Natural killer cell treated with Interleukin-12 subunit alpha and Interleukin-12 subunit beta and Interleukin-15 and Interleukin-18, amount 100 ng/mL, for 72 hours (primary cell): ENCODE measurements at regions not wholly inside any gene's neighbourhood (a gene's known extent, or its start where the extent isn't known, plus 50 kb on each side); places are given as distances from the start of the nearest gene placed in this dataset.

Experiments used
- ATAC-seq, 2 donors: fragments of 150-1000 bp; cut with Tn5 transposase in 1 of 2; sonication (Bioruptor Pico), chemical (Tn5 transposase) in 1 of 2; 2 replicates each; pipeline ENCODE4 v1.10.0; 2021
- DNase-seq: peaks from one replicate; pipeline ENCODE4 v3.0.0; 2022; ENCODE audit warnings: low spot score
- H3K27ac Mint-ChIP-seq, 2 donors: 1 replicate in 1 of 2; 2 replicates in 1 of 2; pipeline ENCODE4 v1.8.0; 2022; ENCODE audit warnings: mixed read lengths in 2 of 2, mild to moderate bottlenecking in 1 of 2, moderate library complexity in 1 of 2
- H3K27me3 Mint-ChIP-seq, 2 donors: 1 replicate in 1 of 2; 2 replicates in 1 of 2; pipeline ENCODE4 v1.8.0; 2022; ENCODE audit warnings: mixed read lengths in 2 of 2
- H3K36me3 Mint-ChIP-seq: one replicate; pipeline ENCODE4 v1.8.0; 2022; ENCODE audit warnings: mixed read lengths
- H3K4me1 Mint-ChIP-seq, 2 donors: 1 replicate in 1 of 2; 2 replicates in 1 of 2; pipeline ENCODE4 v1.8.0; 2022; ENCODE audit warnings: low read depth in 2 of 2, mixed read lengths in 2 of 2, mild to moderate bottlenecking in 1 of 2
- H3K4me3 Mint-ChIP-seq: one replicate; pipeline ENCODE4 v1.8.0; 2022; ENCODE audit warnings: mixed read lengths
- H3K9me3 Mint-ChIP-seq: 2 replicates; pipeline ENCODE4 v1.8.0; 2022; ENCODE audit warnings: mixed read lengths

GRCh38 chr4:128570387-128570975 lies 239.0 kb upstream of the JADE1 start:
- H3K27me3 Mint-ChIP-seq, result peaks cover 15 to 33% of the 10 kb centered on the region in 2 donors
- no peak for DNase-seq
- no peaks in the 10 kb centered on the region for H3K9me3 Mint-ChIP-seq
- no peaks in the 10 kb centered on the region for H3K36me3 Mint-ChIP-seq
- H3K4me1 Mint-ChIP-seq, result no peaks in the 10 kb centered on the region
- no peak for ATAC-seq
- H3K27ac Mint-ChIP-seq, result no peak overlapping the region
- H3K4me3 Mint-ChIP-seq, result no peak overlapping the region

DNA sequence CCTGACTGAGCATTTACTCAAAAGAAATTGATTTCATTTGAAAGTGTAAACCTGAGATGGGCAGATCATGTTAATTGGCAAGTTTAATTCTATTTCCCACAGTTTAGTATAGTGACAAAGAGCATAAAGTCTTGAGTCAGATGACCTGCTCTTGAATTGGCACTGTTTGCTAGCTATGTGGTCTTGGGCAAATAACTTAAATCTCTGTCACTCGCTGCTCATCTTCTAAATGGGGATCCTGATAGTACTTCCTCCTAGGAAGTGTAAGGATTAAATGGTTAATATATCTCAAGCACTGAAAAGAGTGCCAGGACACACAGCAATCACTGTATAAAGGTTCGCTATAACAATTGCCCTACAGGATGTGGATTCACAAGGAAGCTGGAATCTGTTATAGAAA lies 242.8 kb upstream of the JADE1 start:
- Mint-ChIP-seq H3K4me1 (no peaks in the 10 kb centered on the region), H3K4me3 (no peak overlapping the region), H3K27ac (no peak overlapping the region), H3K9me3 (no peaks in the 10 kb centered on the region), H3K36me3 (no peaks in the 10 kb centered on the region), H3K27me3 (peaks cover 16 to 48% of the 10 kb centered on the region in 2 donors)
- ATAC-seq, result no peak
- DNase-seq, result no peak

DNA sequence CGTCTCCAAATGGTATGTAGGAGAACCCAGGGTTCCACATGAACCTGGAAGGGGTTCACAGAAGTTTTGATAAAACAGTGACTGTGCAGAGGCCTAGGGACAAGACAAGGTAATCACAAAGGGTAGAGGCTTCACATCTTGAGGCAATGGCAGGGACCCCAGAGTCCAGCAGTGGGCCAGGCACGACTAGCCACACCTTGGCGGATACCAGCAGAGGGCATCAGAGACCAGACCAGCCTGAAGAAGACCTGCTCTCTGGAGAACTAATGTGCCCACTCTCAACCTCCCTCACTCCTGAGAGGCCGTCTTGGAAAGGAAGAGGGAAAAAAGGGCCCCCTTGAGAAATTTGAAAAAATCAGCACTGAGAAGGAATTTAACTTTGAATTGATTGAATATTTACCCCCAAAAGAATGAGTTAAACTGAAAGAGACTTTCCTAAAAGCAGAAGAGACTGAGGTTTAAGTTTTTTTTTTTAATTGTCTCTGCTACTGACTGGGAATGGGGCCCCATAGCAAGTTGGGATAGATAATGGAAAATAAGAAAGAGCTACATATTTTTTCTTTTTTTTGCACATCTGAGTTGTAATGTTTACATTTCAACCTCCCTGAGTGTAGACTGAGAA lies 243.8 kb upstream of the JADE1 start:
- H3K9me3 Mint-ChIP-seq, result no peaks in the 10 kb centered on the region
- no peak for DNase-seq
- peaks cover 0 to 4% of the 10 kb centered on the region in 2 donors for H3K4me1 Mint-ChIP-seq
- H3K4me3 Mint-ChIP-seq, result no peak overlapping the region
- no peaks in the 10 kb centered on the region for H3K36me3 Mint-ChIP-seq
- H3K27ac Mint-ChIP-seq, result no peak overlapping the region
- ATAC-seq, result no peak
- H3K27me3 Mint-ChIP-seq, result peaks cover 17 to 48% of the 10 kb centered on the region in 2 donors

DNA sequence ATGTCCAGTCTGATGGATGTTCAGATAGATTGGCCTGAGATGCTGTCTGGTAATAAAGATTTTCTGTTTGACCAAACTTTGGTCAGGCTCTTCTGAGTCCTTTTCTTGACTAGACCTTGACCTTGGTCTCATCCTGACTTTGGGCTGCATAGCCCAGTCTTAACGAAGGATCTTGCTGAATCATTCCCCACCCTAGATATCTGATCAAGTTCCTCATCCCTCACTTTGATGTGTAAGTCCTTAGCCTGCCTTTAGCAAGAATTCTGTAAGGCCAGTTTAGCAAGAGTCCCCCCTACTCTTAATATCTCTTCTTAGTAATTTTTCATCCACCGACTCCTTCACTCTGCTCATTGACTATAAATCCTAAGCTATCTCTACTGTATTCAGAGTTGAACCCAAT lies 244.4 kb upstream of the JADE1 start:
- Mint-ChIP-seq H3K4me1 (peaks cover 0 to 4% of the 10 kb centered on the region in 2 donors), H3K4me3 (no peak overlapping the region), H3K27ac (no peak overlapping the region), H3K36me3 (no peaks in the 10 kb centered on the region), H3K9me3 (no peaks in the 10 kb centered on the region), H3K27me3 (peaks cover 17 to 42% of the 10 kb centered on the region in 2 donors)
- no peak for ATAC-seq
- DNase-seq, result no peak

DNA sequence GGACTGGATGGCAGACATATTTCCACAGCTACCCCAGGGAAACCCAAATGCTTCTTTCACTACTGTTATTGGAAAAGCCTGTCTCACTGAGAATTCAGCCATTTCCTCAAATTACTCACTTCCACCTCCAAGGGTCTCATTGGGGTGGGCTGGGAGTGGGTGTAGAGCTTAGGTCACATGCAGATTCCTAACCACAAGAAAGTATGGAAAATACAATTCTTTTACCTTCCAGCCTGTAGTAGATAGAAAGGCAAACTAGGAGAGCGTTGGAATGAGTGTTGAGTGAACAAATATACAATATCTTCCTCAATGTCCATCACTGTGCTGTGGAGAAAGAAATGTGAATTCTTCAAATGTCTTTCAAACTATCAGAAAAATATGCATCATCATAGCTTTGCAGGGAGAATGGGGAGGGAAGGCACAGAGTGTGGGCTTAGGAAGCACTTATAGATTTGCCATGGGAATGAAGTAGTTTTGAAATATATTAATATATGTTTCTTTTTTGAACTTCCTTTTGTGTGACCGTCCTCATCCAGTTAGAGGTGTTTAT lies 245.3 kb upstream of the JADE1 start:
- ATAC-seq, result no peak
- H3K4me1 Mint-ChIP-seq, result peaks cover 0 to 4% of the 10 kb centered on the region in 2 donors
- no peaks in the 10 kb centered on the region for H3K9me3 Mint-ChIP-seq
- no peaks in the 10 kb centered on the region for H3K36me3 Mint-ChIP-seq
- DNase-seq, result no peak
- no peak overlapping the region for H3K4me3 Mint-ChIP-seq
- no peak overlapping the region for H3K27ac Mint-ChIP-seq
- peaks cover 12 to 33% of the 10 kb centered on the region in 2 donors for H3K27me3 Mint-ChIP-seq

GRCh38 chr4:128560754-128561495 lies 248.6 kb upstream of the JADE1 start:
- DNase-seq (no peak), ATAC-seq (no peak)
- Mint-ChIP-seq H3K27me3 (peaks cover 7 to 23% of the 10 kb centered on the region in 2 donors), H3K4me3 (no peak overlapping the region), H3K36me3 (no peaks in the 10 kb centered on the region), H3K27ac (no peak overlapping the region), H3K9me3 (no peaks in the 10 kb centered on the region), H3K4me1 (peaks cover 0 to 4% of the 10 kb centered on the region in 2 donors)

GRCh38 chr4:128558896-128559679 lies 250.4 kb upstream of the JADE1 start:
- H3K27ac Mint-ChIP-seq, result no peak overlapping the region
- ATAC-seq (no peak), DNase-seq (no peak)
- peaks cover 1 to 4% of the 10 kb centered on the region in 2 donors for H3K4me1 Mint-ChIP-seq
- peaks cover 4 to 17% of the 10 kb centered on the region in 2 donors for H3K27me3 Mint-ChIP-seq
- H3K36me3 Mint-ChIP-seq, result no peaks in the 10 kb centered on the region
- no peak overlapping the region for H3K4me3 Mint-ChIP-seq
- H3K9me3 Mint-ChIP-seq, result no peaks in the 10 kb centered on the region

- H3K9me3 Mint-ChIP-seq, result no peaks in the 10 kb centered on the region
- H3K27ac Mint-ChIP-seq, result no peak overlapping the region
- no peaks in the 10 kb centered on the region for H3K36me3 Mint-ChIP-seq
These were observed 252.7 kb upstream of the JADE1 start for GRCh38 chr4:128556756-128557155.

DNA sequence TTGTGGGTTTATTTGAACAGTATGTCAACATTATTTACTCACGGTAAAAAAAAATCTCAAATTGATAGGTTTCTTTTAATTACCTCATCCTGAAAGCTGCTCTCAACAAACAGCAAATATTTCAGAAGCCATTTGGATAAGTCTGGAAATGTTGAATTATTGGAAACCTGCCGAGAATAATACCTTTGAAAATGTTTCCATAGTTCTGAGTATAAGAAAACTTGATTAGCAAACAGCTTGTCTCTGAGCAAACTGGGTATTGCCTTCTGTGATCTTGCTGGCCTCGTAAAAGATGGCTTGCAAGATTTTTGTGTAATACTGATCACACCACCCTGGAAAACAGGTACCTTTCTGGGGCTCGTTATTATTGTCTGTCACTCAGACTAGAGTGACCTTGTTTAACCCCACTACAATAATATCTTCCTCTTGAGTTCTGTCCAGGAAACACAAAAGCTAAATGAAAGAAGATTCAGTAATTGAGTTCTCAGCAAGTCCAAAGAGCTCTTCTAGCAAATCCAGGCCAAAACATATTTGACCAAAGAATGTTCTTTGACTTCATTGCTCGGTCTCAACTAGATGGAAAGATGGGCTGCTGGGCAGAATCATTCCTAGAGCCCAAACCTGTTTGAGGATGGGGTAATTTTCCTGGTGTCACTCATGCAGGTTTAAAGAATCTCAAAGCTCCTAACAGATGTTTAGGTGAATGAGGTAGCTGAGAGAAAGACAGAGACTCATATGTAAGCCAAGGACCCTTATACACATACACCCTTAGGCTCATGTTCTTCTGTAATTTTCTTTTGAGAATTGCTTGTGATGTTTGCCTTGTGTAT lies 255.6 kb upstream of the JADE1 start:
- Mint-ChIP-seq H3K4me1 (peaks cover 14 to 15% of the 10 kb centered on the region in 2 donors), H3K36me3 (no peaks in the 10 kb centered on the region), H3K27ac (peak overlapping the region; percentile 77 to 100), H3K4me3 (peak overlapping the region; percentile 95), H3K9me3 (no peaks in the 10 kb centered on the region), H3K27me3 (peaks cover 12 to 17% of the 10 kb centered on the region in 2 donors)
- no peak for DNase-seq
- ATAC-seq, result no peak

More at GRCh38 chr4:128556756-128557155, 252.7 kb upstream of the JADE1 start:
- ATAC-seq (no peak), DNase-seq (no peak)
- peaks cover 8 to 10% of the 10 kb centered on the region in 2 donors for H3K27me3 Mint-ChIP-seq
- H3K4me1 Mint-ChIP-seq, result peaks cover 14 to 19% of the 10 kb centered on the region in 2 donors
- no peak overlapping the region for H3K4me3 Mint-ChIP-seq

DNA sequence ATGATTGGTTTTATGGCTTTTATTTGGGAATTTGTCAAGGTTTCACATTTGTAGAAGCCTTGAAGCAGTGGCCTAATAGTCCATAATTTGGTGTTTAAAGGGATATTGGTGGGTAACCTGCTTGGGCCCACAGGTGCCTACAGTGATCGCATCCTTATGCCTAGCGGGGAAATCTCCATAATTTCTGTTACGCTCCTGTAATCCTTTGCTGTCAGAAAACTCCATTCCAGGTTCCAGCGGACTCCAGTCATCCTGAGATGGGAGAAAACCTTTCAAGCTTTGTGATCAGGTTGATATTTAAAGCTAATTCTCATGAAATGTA lies 257.0 kb upstream of the JADE1 start:
- H3K4me1 Mint-ChIP-seq, result peaks cover 14 to 15% of the 10 kb centered on the region in 2 donors
- H3K4me3 Mint-ChIP-seq, result peak overlapping the region; percentile 95
- H3K36me3 Mint-ChIP-seq, result no peaks in the 10 kb centered on the region
- H3K27me3 Mint-ChIP-seq, result peaks cover 12 to 17% of the 10 kb centered on the region in 2 donors
- no peak for DNase-seq
- H3K27ac Mint-ChIP-seq, result peak overlapping the region; percentile 77 to 100
- H3K9me3 Mint-ChIP-seq, result no peaks in the 10 kb centered on the region
- ATAC-seq, result no peak

GRCh38 chr4:128551280-128551679 lies 258.2 kb upstream of the JADE1 start:
- DNase-seq, result no peak
- H3K9me3 Mint-ChIP-seq, result no peaks in the 10 kb centered on the region
- no peaks in the 10 kb centered on the region for H3K36me3 Mint-ChIP-seq
- H3K27ac Mint-ChIP-seq, result no peak overlapping the region
- peaks cover 14 to 15% of the 10 kb centered on the region in 2 donors for H3K4me1 Mint-ChIP-seq
- peaks cover 12 to 21% of the 10 kb centered on the region in 2 donors for H3K27me3 Mint-ChIP-seq
- no peak for ATAC-seq
- H3K4me3 Mint-ChIP-seq, result no peak overlapping the region

- Mint-ChIP-seq H3K36me3 (no peaks in the 10 kb centered on the region), H3K27me3 (peaks cover 12 to 21% of the 10 kb centered on the region in 2 donors), H3K4me1 (peaks cover 14 to 15% of the 10 kb centered on the region in 2 donors), H3K4me3 (no peak overlapping the region), H3K9me3 (no peaks in the 10 kb centered on the region), H3K27ac (no peak overlapping the region)
- no peak for ATAC-seq
- DNase-seq, result no peak
These were observed 259.4 kb upstream of the JADE1 start for GRCh38 chr4:128550060-128550459.

DNA sequence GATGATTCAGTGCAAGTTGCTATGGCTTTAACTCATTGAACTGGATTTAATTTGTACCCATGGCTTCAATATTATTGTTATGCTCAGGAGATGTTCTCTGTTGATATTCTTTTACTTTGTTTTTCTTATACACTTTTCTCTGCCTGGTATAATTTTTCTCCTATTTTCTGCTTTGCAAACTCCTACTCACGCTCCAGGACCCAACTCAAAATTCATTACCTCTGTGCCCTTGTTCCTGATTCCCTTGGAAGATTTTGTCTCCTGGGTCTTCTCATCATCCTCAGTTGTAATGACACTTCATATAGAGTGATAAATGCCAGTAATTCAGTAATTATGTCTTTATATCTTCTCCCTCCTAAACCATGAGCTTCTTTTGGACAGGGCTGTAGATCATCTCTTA lies 259.9 kb upstream of the JADE1 start:
- Mint-ChIP-seq H3K27ac (no peak overlapping the region), H3K9me3 (no peaks in the 10 kb centered on the region), H3K4me1 (peaks cover 14 to 15% of the 10 kb centered on the region in 2 donors), H3K27me3 (peaks cover 12 to 21% of the 10 kb centered on the region in 2 donors), H3K4me3 (no peak overlapping the region), H3K36me3 (no peaks in the 10 kb centered on the region)
- DNase-seq (no peak), ATAC-seq (no peak)
